H1 (cell line): ENCODE measurements at regions not wholly inside any gene's neighbourhood (a gene's known extent, or its start where the extent isn't known, plus 50 kb on each side); places are given as distances from the start of the nearest gene placed in this dataset.

Experiments
- CTCF ChIA-PET: fragments of 300-600 bp; sonication (Branson Sonifier 250); formaldehyde crosslinking; loops from one replicate; lab custom pipeline; 2021; ENCODE audit not compliant: partially characterized antibody; lab: Charles Lee
- POLR2A ChIA-PET: fragments of 300-600 bp; sonication (Branson Sonifier 250); formaldehyde crosslinking; loops from one replicate; lab custom pipeline; 2021; ENCODE audit warnings: inconsistent platforms; ENCODE audit not compliant: partially characterized antibody; lab: Charles Lee
- DNase-seq, 2 experiments: peaks; one replicate each; pipeline versions ENCODE4 v3.0.0 to v3.0.0-alpha.2; 2010 to 2022; ENCODE audit warnings: low spot score in 2 of 2, low read depth in 1 of 2, mixed read lengths in 1 of 2
- FAIRE-seq: peaks from 2 replicates; lab custom pipeline; 2011; peaks lifted over from hg19 to GRCh38; lab: Jason Lieb, UNC
- H2AFZ ChIP-seq: 2 replicates; pipeline ENCODE4 v1.8.1; 2012; ENCODE audit warnings: low read length, inconsistent platforms
- H2AK5ac ChIP-seq: 2 replicates; pipeline ENCODE4 v1.6.1; 2013; ENCODE audit warnings: low read depth, low read length
- H2BK120ac ChIP-seq: replicated peaks from 2 replicates; pipeline ENCODE3; 2013; ENCODE audit warnings: low read depth, low read length, inconsistent platforms
- H2BK12ac ChIP-seq: 2 replicates; pipeline ENCODE4 v1.6.1; 2013; ENCODE audit warnings: low read depth, low read length
- H2BK15ac ChIP-seq: 2 replicates; pipeline ENCODE4 v1.6.1; 2013; ENCODE audit warnings: low read length
- H2BK20ac ChIP-seq: 2 replicates; pipeline ENCODE4 v1.6.1; 2013; ENCODE audit warnings: low read length
- H2BK5ac ChIP-seq: 2 replicates; pipeline ENCODE4 v1.6.1; 2013; ENCODE audit warnings: low read depth, low read length
- H3K14ac ChIP-seq: 2 replicates; pipeline ENCODE4 v1.6.1; 2013; ENCODE audit warnings: inconsistent platforms; ENCODE audit not compliant: insufficient read length
- H3K18ac ChIP-seq: 2 replicates; pipeline ENCODE4 v1.6.1; 2013; ENCODE audit warnings: low read length; ENCODE audit errors: extremely low read depth
- H3K23ac ChIP-seq: 2 replicates; pipeline ENCODE4 v1.6.1; 2013; ENCODE audit warnings: inconsistent platforms; ENCODE audit not compliant: insufficient read length
- H3K23me2 ChIP-seq: 2 replicates; pipeline ENCODE4 v1.6.1; 2013; ENCODE audit warnings: low read depth, low read length
- H3K27ac ChIP-seq: 2 replicates; pipeline ENCODE4 v1.6.1; 2011; ENCODE audit warnings: low read depth, low read length, inconsistent platforms
- H3K27me3 ChIP-seq, 4 experiments: replicated peaks in 1 of 4; 1 replicate in 1 of 4; 2 replicates in 3 of 4; pipeline versions ENCODE4 v1.6.1 to v1.8.1; 2011 to 2013; ENCODE audit warnings: low read length in 3 of 4, mild to moderate bottlenecking in 3 of 4, inconsistent platforms in 2 of 4, mixed read lengths in 2 of 4, moderate library complexity in 1 of 4; ENCODE audit not compliant: control insufficient read depth in 3 of 4, insufficient read depth in 3 of 4; ENCODE audit errors: extremely low read depth in 1 of 4
- H3K36me3 ChIP-seq, 4 experiments: 2 replicates each; pipeline versions ENCODE4 v1.6.1 to v1.8.1; 2011 to 2013; ENCODE audit warnings: mild to moderate bottlenecking in 4 of 4, low read length in 3 of 4, moderate library complexity in 2 of 4, control low read depth in 1 of 4, inconsistent platforms in 1 of 4; ENCODE audit not compliant: insufficient read depth in 4 of 4, control insufficient read depth in 2 of 4
- H3K4ac ChIP-seq: replicated peaks from 2 replicates; pipeline ENCODE3; 2013; ENCODE audit warnings: low read length, low read depth, mixed read lengths, inconsistent platforms; ENCODE audit not compliant: insufficient read length
- H3K4me1 ChIP-seq, 4 experiments: replicated peaks in 1 of 4; 1 replicate in 1 of 4; 2 replicates in 3 of 4; pipeline versions ENCODE4 v1.6.1 to v1.8.1; 2011 to 2013; ENCODE audit warnings: low read length in 3 of 4, inconsistent platforms in 2 of 4, mixed read lengths in 1 of 4; ENCODE audit not compliant: insufficient read depth in 4 of 4, control insufficient read depth in 3 of 4
- H3K4me2 ChIP-seq, 2 experiments: 2 replicates each; pipeline versions ENCODE4 v1.6.1 to v1.8.1; 2011 to 2013; ENCODE audit warnings: low read depth in 2 of 2, low read length in 2 of 2, control low read depth in 1 of 2, inconsistent platforms in 1 of 2, mild to moderate bottlenecking in 1 of 2; ENCODE audit not compliant: insufficient read depth in 1 of 2
- H3K4me3 ChIP-seq, 4 experiments: fragments of 200-600, 300-600 bp in 1 of 4; sonication (generic), shearing (Covaris generic), sonication (Bioruptor Twin) in 1 of 4; 2 replicates each; pipeline versions ENCODE4 v1.5.1 to v1.8.1; 2011 to 2016; ENCODE audit warnings: low read length in 4 of 4, low read depth in 3 of 4, control low read depth in 2 of 4, inconsistent platforms in 2 of 4, mild to moderate bottlenecking in 2 of 4, mixed read lengths in 1 of 4, moderate library complexity in 1 of 4; ENCODE audit not compliant: insufficient read depth in 2 of 4; ENCODE audit errors: extremely low read depth in 1 of 4
- H3K56ac ChIP-seq: replicated peaks from 2 replicates; pipeline ENCODE3; 2013; ENCODE audit warnings: low read depth, mild to moderate bottlenecking, mixed read lengths, low read length, inconsistent platforms; ENCODE audit not compliant: insufficient read length
- H3K79me1 ChIP-seq: 2 replicates; pipeline ENCODE4 v1.6.1; 2013; ENCODE audit warnings: low read depth, low read length, control low read depth
- H3K79me2 ChIP-seq, 2 experiments: 2 replicates each; pipeline versions ENCODE4 v1.6.1 to v1.8.1; 2012 to 2013; ENCODE audit warnings: low read length in 2 of 2, mild to moderate bottlenecking in 2 of 2, inconsistent platforms in 1 of 2; ENCODE audit not compliant: insufficient read depth in 2 of 2, control insufficient read depth in 1 of 2
- H3K9ac ChIP-seq, 4 experiments: replicated peaks in 1 of 4; 1 replicate in 1 of 4; 2 replicates in 3 of 4; pipeline versions ENCODE4 v1.6.1 to v1.8.1; 2011 to 2013; ENCODE audit warnings: low read depth in 3 of 4, low read length in 3 of 4, control low read depth in 2 of 4, mild to moderate bottlenecking in 2 of 4, moderate library complexity in 2 of 4, inconsistent platforms in 1 of 4; ENCODE audit errors: extremely low read depth in 1 of 4
- H3K9me3 ChIP-seq, 2 experiments: 2 replicates each; pipeline versions ENCODE4 v1.6.1 to v1.8.1; 2012 to 2013; ENCODE audit warnings: mild to moderate bottlenecking in 2 of 2, moderate library complexity in 2 of 2, control low read depth in 1 of 2, inconsistent platforms in 1 of 2, low read depth in 1 of 2, low read length in 1 of 2, mixed read lengths in 1 of 2; ENCODE audit not compliant: insufficient read depth in 2 of 2
- H4K20me1 ChIP-seq, 2 experiments: replicated peaks in 1 of 2; 2 replicates each; pipeline versions ENCODE3 to v1.8.1; 2011 to 2013; ENCODE audit warnings: inconsistent platforms in 2 of 2, low read length in 2 of 2, mild to moderate bottlenecking in 1 of 2; ENCODE audit not compliant: insufficient read depth in 2 of 2, control insufficient read depth in 1 of 2
- H4K5ac ChIP-seq: 2 replicates; pipeline ENCODE4 v1.6.1; 2013; ENCODE audit warnings: low read length, low read depth, mixed read lengths, inconsistent platforms; ENCODE audit not compliant: insufficient read length
- H4K8ac ChIP-seq: 2 replicates; pipeline ENCODE4 v1.8.0; 2013; ENCODE audit warnings: mild to moderate bottlenecking, moderate library complexity, low read length, inconsistent platforms; ENCODE audit not compliant: insufficient read depth; ENCODE audit errors: extremely low read depth
- H4K91ac ChIP-seq: replicated peaks from 2 replicates; pipeline ENCODE3; 2013; ENCODE audit warnings: low read length, mixed read lengths, inconsistent platforms; ENCODE audit not compliant: insufficient read length
- BRCA1 ChIP-seq: IDR thresholded peaks from 2 replicates; pipeline ENCODE4 v1.6.1; 2012; ENCODE audit warnings: low read depth, low read length, improper control_type of control experiment
- CBX5 ChIP-seq: fragments of 300-800, 300-1000 bp; sonication (generic); IDR thresholded peaks from 2 replicates; pipeline ENCODE4 v1.7.1; 2016; ENCODE audit warnings: antibody characterized with exemption, low read length, low read depth
- CBX8 ChIP-seq: fragments of 300-800, 300-1000 bp; sonication (generic); IDR thresholded peaks from 2 replicates; pipeline ENCODE4 v1.7.1; 2016; ENCODE audit warnings: low read depth, low read length, borderline replicate concordance
- CEBPB ChIP-seq: IDR thresholded peaks from 2 replicates; pipeline ENCODE4 v1.6.1; 2012; ENCODE audit warnings: low read depth, low read length
- EGR1 ChIP-seq: IDR thresholded peaks from 2 replicates; pipeline ENCODE4 v1.6.1; 2011; ENCODE audit warnings: low read depth, low read length, borderline replicate concordance
- GABPA ChIP-seq: IDR thresholded peaks from 2 replicates; pipeline ENCODE4 v1.6.1; 2011; ENCODE audit warnings: mild to moderate bottlenecking, low read length, moderate library complexity, borderline replicate concordance; ENCODE audit not compliant: insufficient read depth
- KDM5A ChIP-seq: fragments of 200-600 bp; IDR thresholded peaks from 2 replicates; pipeline ENCODE4 v1.7.1; 2012; ENCODE audit warnings: mild to moderate bottlenecking, low read length, inconsistent platforms, mixed read lengths
- NANOG ChIP-seq: IDR thresholded peaks from 2 replicates; pipeline ENCODE4 v1.6.1; 2011; ENCODE audit warnings: low read length, low read depth, mild to moderate bottlenecking, inconsistent platforms; ENCODE audit not compliant: insufficient read depth, poor library complexity, severe bottlenecking
- POLR2A ChIP-seq, 2 experiments: IDR thresholded peaks; 1 replicate in 1 of 2; 2 replicates in 1 of 2; pipeline ENCODE4 v1.6.1; 2011; ENCODE audit warnings: low read depth in 2 of 2, low read length in 2 of 2, mild to moderate bottlenecking in 2 of 2; ENCODE audit errors: control extremely low read depth in 1 of 2
- RBBP5 ChIP-seq: IDR thresholded peaks from 2 replicates; pipeline ENCODE4 v1.7.1; 2012; ENCODE audit warnings: low read depth, mild to moderate bottlenecking, inconsistent platforms, low read length, moderate library complexity, borderline replicate concordance
- TBP ChIP-seq: IDR thresholded peaks from 2 replicates; pipeline ENCODE4 v1.6.1; 2011; ENCODE audit warnings: low read depth, low read length, improper control_type of control experiment
- ZNF274 ChIP-seq: IDR thresholded peaks from 2 replicates; pipeline ENCODE4 v1.7.0; 2012; ENCODE audit warnings: low read length, borderline replicate concordance; ENCODE audit errors: extremely low read depth
- WGBS, 2 experiments: shearing (Covaris generic) in 1 of 2; methylation state at CpG; one replicate each; pipeline versions ENCODE4 v1.1.6 to v1.1.7; 2013 to 2015; ENCODE audit warnings: low lambda C conversion rate in 2 of 2, mixed read lengths in 2 of 2, inconsistent platforms in 1 of 2, low coverage in 1 of 2, missing lambda C conversion rate in 1 of 2; ENCODE audit not compliant: insufficient replicate concordance in 2 of 2, insufficient coverage in 1 of 2, insufficient read length in 1 of 2; ENCODE audit errors: extremely low coverage in 1 of 2, missing lambda C conversion rate in 1 of 2; 5-methylcytosine and 5-hydroxymethylcytosine counted together
- TF ChIP-seq, protein P1 (sequence below), 3 experiments: IDR thresholded peaks; 1 replicate in 2 of 3; 2 replicates in 1 of 3; pipeline versions ENCODE4 v1.5.1 to v1.6.1; 2011; ENCODE audit warnings: low read length in 3 of 3, mild to moderate bottlenecking in 3 of 3, inconsistent platforms in 2 of 3, low read depth in 1 of 3, moderate library complexity in 1 of 3; ENCODE audit not compliant: insufficient read depth in 1 of 3; ENCODE audit errors: control extremely low read depth in 1 of 3

DNA sequence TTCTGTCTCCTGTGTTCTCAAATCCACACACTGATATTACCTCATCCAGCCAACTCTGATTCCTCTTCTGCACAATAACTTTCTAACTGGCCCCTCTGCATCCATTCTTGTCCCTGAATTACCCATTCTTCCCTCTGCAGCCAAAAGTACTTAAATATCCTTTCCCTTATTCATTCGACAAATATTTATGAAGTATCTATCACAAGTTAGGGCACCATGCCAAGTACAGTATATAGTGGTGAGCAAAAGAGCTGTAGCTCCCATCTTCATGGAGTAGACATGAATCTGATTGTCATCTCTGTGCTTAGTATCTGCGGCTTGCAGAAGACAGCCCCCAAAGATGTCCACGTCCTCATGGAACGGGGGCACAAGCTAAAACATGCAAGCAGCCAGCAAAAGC is 316.8 kb downstream of the SETD4 start:
- Histone ChIP-seq H3K56ac (no peak overlapping the region), H3K4me1 (no peaks in the 10 kb centered on the region), H3K79me1 (no peaks in the 10 kb centered on the region), H4K8ac (no peak overlapping the region), H3K14ac (no peak overlapping the region), H3K9ac (no peak overlapping the region), H3K23me2 (no peaks in the 10 kb centered on the region; the same call in 1 of the 2 replicates), H2BK20ac (no peak overlapping the region), H3K4me2 (no peak overlapping the region), H4K5ac (no peak overlapping the region), H2BK12ac (no peak overlapping the region), H4K91ac (no peak overlapping the region), H3K4ac (no peak overlapping the region), H2AK5ac (no peak overlapping the region), H3K27me3 (no peaks in the 10 kb centered on the region), H3K79me2 (no peaks in the 10 kb centered on the region), H4K20me1 (no peaks in the 10 kb centered on the region), H2AFZ (no peak overlapping the region), H3K9me3 (peaks cover 0 to 4% of the 10 kb centered on the region in 2 experiments; a peak in 1 of 4 replicates), H3K27ac (no peak overlapping the region), H2BK120ac (no peak overlapping the region), H3K36me3 (no peaks in the 10 kb centered on the region), H2BK5ac (no peak overlapping the region), H3K4me3 (no peak overlapping the region), H3K23ac (no peak overlapping the region), H3K18ac (no peak overlapping the region), H2BK15ac (no peak overlapping the region)
- DNase-seq (no peak), FAIRE-seq (no peak)
- ChIA-PET CTCF (interaction anchor here (1.0 to 1.2 kb wide), 2 partner anchors 13 to 85 kb away, joined by 3 to 5 read pairs; no protein-coding TSS in a partner anchor), POLR2A (no interaction called here)
- WGBS, 2 experiments: 91% methylated on average over 4 of the region's 4 CpGs; no CpG with 5 or more reads in 1 of the 2 experiments
- no peak for TF ChIP-seq TBP
- no peak for TF ChIP-seq BRCA1
- no peak for TF ChIP-seq CBX8
- no peak for TF ChIP-seq ZNF274
- TF ChIP-seq CBX5: no peak
- TF ChIP-seq, protein P1, sequence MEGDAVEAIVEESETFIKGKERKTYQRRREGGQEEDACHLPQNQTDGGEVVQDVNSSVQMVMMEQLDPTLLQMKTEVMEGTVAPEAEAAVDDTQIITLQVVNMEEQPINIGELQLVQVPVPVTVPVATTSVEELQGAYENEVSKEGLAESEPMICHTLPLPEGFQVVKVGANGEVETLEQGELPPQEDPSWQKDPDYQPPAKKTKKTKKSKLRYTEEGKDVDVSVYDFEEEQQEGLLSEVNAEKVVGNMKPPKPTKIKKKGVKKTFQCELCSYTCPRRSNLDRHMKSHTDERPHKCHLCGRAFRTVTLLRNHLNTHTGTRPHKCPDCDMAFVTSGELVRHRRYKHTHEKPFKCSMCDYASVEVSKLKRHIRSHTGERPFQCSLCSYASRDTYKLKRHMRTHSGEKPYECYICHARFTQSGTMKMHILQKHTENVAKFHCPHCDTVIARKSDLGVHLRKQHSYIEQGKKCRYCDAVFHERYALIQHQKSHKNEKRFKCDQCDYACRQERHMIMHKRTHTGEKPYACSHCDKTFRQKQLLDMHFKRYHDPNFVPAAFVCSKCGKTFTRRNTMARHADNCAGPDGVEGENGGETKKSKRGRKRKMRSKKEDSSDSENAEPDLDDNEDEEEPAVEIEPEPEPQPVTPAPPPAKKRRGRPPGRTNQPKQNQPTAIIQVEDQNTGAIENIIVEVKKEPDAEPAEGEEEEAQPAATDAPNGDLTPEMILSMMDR (IDR thresholded peaks at IDR 0.05; ENCODE audit: control extremely low read depth in 1 of 3, insufficient read depth in 1 of 3, low read depth in 1 of 3, low read length in 3 of 3): no peak
- no peak for TF ChIP-seq POLR2A (IDR thresholded peaks at IDR 0.05; ENCODE audit: control extremely low read depth in 1 of 2, low read depth in 2 of 2, low read length in 2 of 2)
- TF ChIP-seq NANOG: no peak
- no peak for TF ChIP-seq RBBP5
- TF ChIP-seq GABPA: no peak
- no peak for TF ChIP-seq EGR1
- TF ChIP-seq CEBPB: no peak
- no peak for TF ChIP-seq KDM5A
